ENCODE measurements at regions not wholly inside any gene's neighbourhood (a gene's known extent, or its start where the extent isn't known, plus 50 kb on each side); places are given as distances from the start of the nearest gene placed in this dataset.

DNA sequence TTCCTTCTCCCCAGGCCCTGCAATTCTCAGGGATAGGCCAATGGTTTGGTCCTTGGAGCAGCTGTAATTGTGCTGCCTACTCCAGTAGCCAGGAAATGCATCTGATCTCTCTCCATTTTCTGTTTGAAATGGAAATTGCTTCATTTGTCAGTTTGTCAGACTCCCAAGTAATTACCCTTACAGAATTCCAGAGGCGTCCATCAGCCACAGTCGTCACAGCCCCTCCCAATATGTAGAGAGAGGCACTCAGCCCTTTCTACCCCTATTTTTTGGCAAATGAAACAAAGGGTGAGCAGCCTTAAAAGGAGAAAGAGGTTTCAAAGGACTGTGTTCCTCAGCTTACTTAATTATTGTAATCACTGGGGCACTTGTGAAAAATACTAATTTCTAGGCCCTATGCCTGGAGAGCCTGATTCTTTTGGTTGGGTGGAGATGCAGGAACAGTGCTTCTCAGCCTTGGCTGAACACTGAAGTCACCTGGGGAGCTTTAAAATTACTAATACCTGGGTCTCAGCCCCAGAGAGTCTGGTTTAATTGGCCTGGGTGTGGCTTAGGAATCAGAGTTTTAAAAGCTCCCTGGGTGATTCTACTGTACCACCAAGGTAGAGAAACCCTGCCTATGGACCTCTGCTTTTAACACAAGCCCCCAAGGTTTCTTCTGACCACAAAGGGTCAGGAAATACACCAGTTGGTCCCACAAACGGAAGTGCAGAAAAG lies 190.0 kb downstream of the EMP1 start:
- no peak for TF ChIP-seq CTCF (IDR thresholded peaks at IDR 0.05)
- no peak for TF ChIP-seq FOSL2 (IDR thresholded peaks at IDR 0.05; ENCODE audit: borderline replicate concordance, low read depth)
- no peak for TF ChIP-seq EZH2phosphoT487 (IDR thresholded peaks at IDR 0.05; ENCODE audit: borderline replicate concordance, low read depth)
- TF ChIP-seq, protein P1, sequence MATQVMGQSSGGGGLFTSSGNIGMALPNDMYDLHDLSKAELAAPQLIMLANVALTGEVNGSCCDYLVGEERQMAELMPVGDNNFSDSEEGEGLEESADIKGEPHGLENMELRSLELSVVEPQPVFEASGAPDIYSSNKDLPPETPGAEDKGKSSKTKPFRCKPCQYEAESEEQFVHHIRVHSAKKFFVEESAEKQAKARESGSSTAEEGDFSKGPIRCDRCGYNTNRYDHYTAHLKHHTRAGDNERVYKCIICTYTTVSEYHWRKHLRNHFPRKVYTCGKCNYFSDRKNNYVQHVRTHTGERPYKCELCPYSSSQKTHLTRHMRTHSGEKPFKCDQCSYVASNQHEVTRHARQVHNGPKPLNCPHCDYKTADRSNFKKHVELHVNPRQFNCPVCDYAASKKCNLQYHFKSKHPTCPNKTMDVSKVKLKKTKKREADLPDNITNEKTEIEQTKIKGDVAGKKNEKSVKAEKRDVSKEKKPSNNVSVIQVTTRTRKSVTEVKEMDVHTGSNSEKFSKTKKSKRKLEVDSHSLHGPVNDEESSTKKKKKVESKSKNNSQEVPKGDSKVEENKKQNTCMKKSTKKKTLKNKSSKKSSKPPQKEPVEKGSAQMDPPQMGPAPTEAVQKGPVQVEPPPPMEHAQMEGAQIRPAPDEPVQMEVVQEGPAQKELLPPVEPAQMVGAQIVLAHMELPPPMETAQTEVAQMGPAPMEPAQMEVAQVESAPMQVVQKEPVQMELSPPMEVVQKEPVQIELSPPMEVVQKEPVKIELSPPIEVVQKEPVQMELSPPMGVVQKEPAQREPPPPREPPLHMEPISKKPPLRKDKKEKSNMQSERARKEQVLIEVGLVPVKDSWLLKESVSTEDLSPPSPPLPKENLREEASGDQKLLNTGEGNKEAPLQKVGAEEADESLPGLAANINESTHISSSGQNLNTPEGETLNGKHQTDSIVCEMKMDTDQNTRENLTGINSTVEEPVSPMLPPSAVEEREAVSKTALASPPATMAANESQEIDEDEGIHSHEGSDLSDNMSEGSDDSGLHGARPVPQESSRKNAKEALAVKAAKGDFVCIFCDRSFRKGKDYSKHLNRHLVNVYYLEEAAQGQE (IDR thresholded peaks at IDR 0.05; ENCODE audit: low read depth, low read length): no peak

Measured in SK-N-SH (cell line).